ENCODE measurements at regions not wholly inside any gene's neighbourhood (a gene's known extent, or its start where the extent isn't known, plus 50 kb on each side); places are given as distances from the start of the nearest gene placed in this dataset.

- TF ChIP-seq CTCF (IDR thresholded peaks at IDR 0.05; ENCODE audit: low read depth, low read length, missing control alignments): no peak
- no peak for DNase-seq (ENCODE audit: extremely low read depth, low read depth)
- H3K4me3 ChIP-seq (replicated peaks; ENCODE audit: low read depth, low read length): no peak overlapping the region
These were observed 148.0 kb upstream of the SLC14A2 start for GRCh38 chr18:45467293-45467692.

GRCh38 chr18:45467945-45468344 lies 147.3 kb upstream of the SLC14A2 start:
- no peak overlapping the region for H3K4me3 ChIP-seq (replicated peaks; ENCODE audit: low read depth, low read length)
- TF ChIP-seq CTCF (IDR thresholded peaks at IDR 0.05; ENCODE audit: low read depth, low read length, missing control alignments): no peak
- DNase-seq (ENCODE audit: extremely low read depth, low read depth): no peak

- no peak overlapping the region for H3K4me3 ChIP-seq (replicated peaks; ENCODE audit: low read depth, low read length)
- DNase-seq (ENCODE audit: extremely low read depth, low read depth): no peak
- TF ChIP-seq CTCF (IDR thresholded peaks at IDR 0.05; ENCODE audit: low read depth, low read length, missing control alignments): no peak
These were observed 136.4 kb upstream of the SLC14A2 start for GRCh38 chr18:45478889-45479288.

DNA sequence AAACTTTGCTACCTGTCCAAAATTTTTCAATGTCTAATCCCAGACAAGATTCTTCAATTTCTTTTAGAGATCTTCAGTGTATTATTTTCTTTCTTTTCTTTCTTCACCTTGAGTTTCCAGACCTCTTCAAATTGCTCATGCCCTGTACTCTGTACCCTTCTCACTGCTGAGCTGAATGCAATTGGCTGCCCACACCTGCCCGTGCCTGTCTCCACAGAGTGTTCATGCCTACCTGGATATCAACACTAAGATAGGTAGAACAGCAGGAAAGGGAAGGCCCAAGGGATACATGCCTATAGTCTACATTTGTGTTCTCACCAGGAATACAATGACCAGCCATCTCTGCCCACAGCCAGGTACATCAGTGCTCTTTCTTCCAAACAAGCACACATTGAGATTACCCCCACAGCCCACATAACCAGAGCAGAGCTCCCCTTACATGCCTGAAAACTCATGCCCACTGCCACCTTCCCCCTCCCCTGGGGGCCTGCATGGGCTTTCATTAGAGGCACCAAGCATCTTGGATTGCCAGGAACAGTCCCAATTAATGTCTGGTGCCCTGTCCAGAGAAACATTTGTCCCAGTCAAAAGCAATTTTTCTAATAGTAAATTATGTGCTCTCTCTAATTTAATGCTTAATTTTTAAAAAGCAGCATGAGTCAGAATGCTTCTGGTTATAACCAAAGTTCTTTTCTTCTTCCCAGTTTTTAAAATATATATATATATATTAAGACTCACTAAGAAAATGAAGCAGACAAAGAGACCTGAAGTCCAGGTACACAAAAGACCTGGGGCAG lies 134.9 kb upstream of the SLC14A2 start:
- no peak overlapping the region for H3K4me3 ChIP-seq (replicated peaks; ENCODE audit: low read depth, low read length)
- no peak for DNase-seq (ENCODE audit: extremely low read depth, low read depth)
- no peak for TF ChIP-seq CTCF (IDR thresholded peaks at IDR 0.05; ENCODE audit: low read depth, low read length, missing control alignments)

GRCh38 chr18:45481821-45482220 lies 133.5 kb upstream of the SLC14A2 start:
- H3K4me3 ChIP-seq (replicated peaks; ENCODE audit: low read depth, low read length): no peak overlapping the region
- TF ChIP-seq CTCF (IDR thresholded peaks at IDR 0.05; ENCODE audit: low read depth, low read length, missing control alignments): no peak
- DNase-seq (ENCODE audit: extremely low read depth, low read depth): no peak

DNA sequence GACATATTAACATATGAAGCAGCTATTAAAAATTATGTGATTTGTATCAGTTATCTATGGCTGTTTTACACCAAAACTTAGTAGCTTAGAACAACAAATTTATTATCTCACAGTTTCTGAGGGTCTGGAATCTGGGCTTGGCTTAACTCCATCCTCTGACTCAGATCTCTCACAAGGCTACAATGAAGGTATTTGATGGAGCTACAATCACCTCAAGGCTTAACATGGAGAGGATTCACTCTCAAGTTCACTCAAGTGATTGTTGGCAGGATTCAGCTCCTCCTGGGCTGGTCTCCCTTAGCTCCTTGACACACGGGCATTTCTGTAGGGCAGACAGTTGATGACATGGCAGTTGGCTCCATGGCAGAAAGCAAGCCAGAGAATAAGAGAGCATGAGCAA lies 133.0 kb upstream of the SLC14A2 start:
- no peak for TF ChIP-seq CTCF (IDR thresholded peaks at IDR 0.05; ENCODE audit: low read depth, low read length, missing control alignments)
- H3K4me3 ChIP-seq (replicated peaks; ENCODE audit: low read depth, low read length): no peak overlapping the region
- no peak for DNase-seq (ENCODE audit: extremely low read depth, low read depth)

- no peak for TF ChIP-seq CTCF (IDR thresholded peaks at IDR 0.05; ENCODE audit: low read depth, low read length, missing control alignments)
- DNase-seq (ENCODE audit: extremely low read depth, low read depth): no peak
- no peak overlapping the region for H3K4me3 ChIP-seq (replicated peaks; ENCODE audit: low read depth, low read length)
These were observed 127.7 kb upstream of the SLC14A2 start for GRCh38 chr18:45487581-45487980.
